HepG2 (cell line): ENCODE measurements at regions not wholly inside any gene's neighbourhood (a gene's known extent, or its start where the extent isn't known, plus 50 kb on each side); places are given as distances from the start of the nearest gene placed in this dataset.

Experiments
- EZH2 ChIP-seq: conservative IDR thresholded peaks from 2 replicates; pipeline ENCODE4 v1.6.1; 2012; ENCODE audit warnings: mild to moderate bottlenecking, low read depth, low read length, moderate library complexity
- GATAD1 ChIP-seq: IDR thresholded peaks from 2 replicates; pipeline ENCODE4 v1.6.1; 2016; ENCODE audit warnings: missing genetic modification reagents, missing compliant biosample characterization
- MXI1 ChIP-seq: IDR thresholded peaks from 3 replicates; pipeline ENCODE4 v1.6.1; 2012; ENCODE audit warnings: low read depth, low read length, inconsistent platforms, borderline replicate concordance
- TF ChIP-seq, protein P1 (sequence below): IDR thresholded peaks from 2 replicates; pipeline ENCODE4 v1.6.1; 2016
- TF ChIP-seq, protein P2 (sequence below): IDR thresholded peaks from 2 replicates; pipeline ENCODE4 v1.6.1; 2016; ENCODE audit warnings: missing genetic modification reagents, missing compliant biosample characterization

DNA sequence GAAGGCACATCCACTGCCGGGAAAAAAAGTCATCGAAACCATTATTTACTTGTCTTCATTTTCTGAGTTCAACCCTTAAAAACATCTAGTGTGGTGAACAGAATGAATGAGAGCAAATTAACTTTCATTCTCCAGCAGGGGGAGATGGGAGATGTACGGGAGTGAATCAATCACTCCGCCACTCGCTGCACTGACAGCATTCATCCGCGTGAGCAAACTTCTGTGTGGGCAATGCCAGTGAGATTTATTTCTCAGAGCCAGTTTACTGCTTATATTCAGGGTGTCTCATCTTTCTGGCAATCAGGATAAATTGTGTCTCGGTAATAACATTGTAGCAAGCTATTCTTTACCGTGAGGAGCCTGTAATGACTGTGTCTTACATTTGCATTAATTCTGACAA is 463.6 kb upstream of the MIS18BP1 start:
- no peak for TF ChIP-seq GATAD1
- TF ChIP-seq, protein P1, sequence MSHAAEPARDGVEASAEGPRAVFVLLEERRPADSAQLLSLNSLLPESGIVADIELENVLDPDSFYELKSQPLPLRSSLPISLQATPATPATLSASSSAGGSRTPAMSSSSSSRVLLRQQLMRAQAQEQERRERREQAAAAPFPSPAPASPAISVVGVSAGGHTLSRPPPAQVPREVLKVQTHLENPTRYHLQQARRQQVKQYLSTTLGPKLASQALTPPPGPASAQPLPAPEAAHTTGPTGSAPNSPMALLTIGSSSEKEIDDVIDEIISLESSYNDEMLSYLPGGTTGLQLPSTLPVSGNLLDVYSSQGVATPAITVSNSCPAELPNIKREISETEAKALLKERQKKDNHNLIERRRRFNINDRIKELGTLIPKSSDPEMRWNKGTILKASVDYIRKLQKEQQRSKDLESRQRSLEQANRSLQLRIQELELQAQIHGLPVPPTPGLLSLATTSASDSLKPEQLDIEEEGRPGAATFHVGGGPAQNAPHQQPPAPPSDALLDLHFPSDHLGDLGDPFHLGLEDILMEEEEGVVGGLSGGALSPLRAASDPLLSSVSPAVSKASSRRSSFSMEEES (CRISPR knock-in tag): no peak
- TF ChIP-seq, protein P2, sequence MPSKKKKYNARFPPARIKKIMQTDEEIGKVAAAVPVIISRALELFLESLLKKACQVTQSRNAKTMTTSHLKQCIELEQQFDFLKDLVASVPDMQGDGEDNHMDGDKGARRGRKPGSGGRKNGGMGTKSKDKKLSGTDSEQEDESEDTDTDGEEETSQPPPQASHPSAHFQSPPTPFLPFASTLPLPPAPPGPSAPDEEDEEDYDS (CRISPR knock-in tag): no peak
- TF ChIP-seq EZH2: no peak
- TF ChIP-seq MXI1: no peak
